Fibroblast of villous mesenchyme (primary cell): ENCODE measurements at regions not wholly inside any gene's neighbourhood (a gene's known extent, or its start where the extent isn't known, plus 50 kb on each side); places are given as distances from the start of the nearest gene placed in this dataset.

Experiments
- DNase-seq: peaks from one replicate; pipeline ENCODE4 v3.0.0-alpha.2; 2010; ENCODE audit warnings: low read depth
- H3K4me3 ChIP-seq: 2 replicates; pipeline ENCODE4 v1.5.1; 2011; ENCODE audit warnings: low read depth, mild to moderate bottlenecking, low read length
- CTCF ChIP-seq: IDR thresholded peaks from 2 replicates; pipeline ENCODE4 v1.5.1; 2012; ENCODE audit warnings: low read depth, mild to moderate bottlenecking, low read length; ENCODE audit not compliant: insufficient read depth

- H3K4me3 ChIP-seq: no peak overlapping the region
- TF ChIP-seq CTCF: no peak
- no peak for DNase-seq
Measured at GRCh38 chr4:155106629-155107028, 101.8 kb upstream of the NPY2R start.

GRCh38 chr4:155107059-155107458, 101.4 kb upstream of the NPY2R start:
- no peak overlapping the region for H3K4me3 ChIP-seq
- no peak for DNase-seq
- TF ChIP-seq CTCF: no peak

- TF ChIP-seq CTCF: no peak
- H3K4me3 ChIP-seq: no peak overlapping the region
- DNase-seq: no peak
Measured at GRCh38 chr4:155114790-155115189, 93.6 kb upstream of the NPY2R start.

- no peak for TF ChIP-seq CTCF
- no peak overlapping the region for H3K4me3 ChIP-seq
- no peak for DNase-seq
Measured at GRCh38 chr4:155119006-155119405, 89.4 kb upstream of the NPY2R start.

- no peak for DNase-seq
- no peak for TF ChIP-seq CTCF
- H3K4me3 ChIP-seq: no peak overlapping the region
Measured at GRCh38 chr4:155120536-155120935, 87.9 kb upstream of the NPY2R start.

- no peak overlapping the region for H3K4me3 ChIP-seq
- no peak for DNase-seq
- TF ChIP-seq CTCF: no peak
Measured at GRCh38 chr4:155122382-155122781, 86.1 kb upstream of the NPY2R start.

GRCh38 chr4:155134136-155134535, 74.3 kb upstream of the NPY2R start:
- H3K4me3 ChIP-seq: no peak overlapping the region
- no peak for DNase-seq
- no peak for TF ChIP-seq CTCF
